ENCODE measurements at regions not wholly inside any gene's neighbourhood (a gene's known extent, or its start where the extent isn't known, plus 50 kb on each side); places are given as distances from the start of the nearest gene placed in this dataset.

DNA sequence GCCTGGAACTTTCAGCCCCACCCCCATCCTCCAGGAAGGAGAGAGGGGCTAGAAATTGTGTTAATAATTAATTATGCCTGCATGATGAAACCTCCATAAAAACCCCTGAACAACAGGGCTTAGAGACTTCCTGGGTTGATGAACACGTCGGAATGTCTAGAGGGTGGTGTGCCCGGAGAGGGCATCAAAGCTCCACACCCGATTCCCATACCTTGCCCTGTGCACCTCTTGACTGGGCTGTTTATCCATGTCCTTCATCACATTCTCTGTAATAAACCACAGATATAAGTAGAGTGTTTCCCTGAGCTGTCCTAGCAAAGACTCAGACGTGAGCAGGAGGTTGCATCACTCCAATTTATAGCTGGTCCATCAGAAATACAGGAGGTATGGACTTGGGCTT is 624.0 kb downstream of the NPHP4 start:
- ATAC-seq (no peak), DNase-seq (ENCODE audit: low read depth, low spot score) (no peak)
- TF ChIP-seq CBX3 (IDR thresholded peaks at IDR 0.05; ENCODE audit: low read depth): no peak
- no peak for TF ChIP-seq ZBTB33 (IDR thresholded peaks at IDR 0.05; ENCODE audit: extremely low read depth, insufficient replicate concordance, low read length)
- TF ChIP-seq REST (IDR thresholded peaks at IDR 0.05; ENCODE audit: low read depth): no peak
- TF ChIP-seq ATF3 (IDR thresholded peaks at IDR 0.05): no peak
- TF ChIP-seq TCF7L2 (IDR thresholded peaks at IDR 0.05; ENCODE audit: borderline replicate concordance, extremely low read depth, insufficient read depth, insufficient read length): no peak
- no peak for TF ChIP-seq CEBPB (IDR thresholded peaks at IDR 0.05; ENCODE audit: low read depth)
- TF ChIP-seq FOSL1 (IDR thresholded peaks at IDR 0.05; ENCODE audit: low read depth): no peak
- TF ChIP-seq MAX (IDR thresholded peaks at IDR 0.05): no peak
- no peak for TF ChIP-seq SIN3A (IDR thresholded peaks at IDR 0.05; ENCODE audit: low read depth)
- TF ChIP-seq ZNF274 (IDR thresholded peaks at IDR 0.05; ENCODE audit: low read depth, low read length): no peak
- Histone ChIP-seq H3K9ac (ENCODE audit: low read length) (no peak overlapping the region), H3K27ac (ENCODE audit: low read depth, low read length) (no peak overlapping the region), H3K27me3 (ENCODE audit: insufficient read depth, low read length) (no peaks in the 10 kb centered on the region), H3K4me1 (ENCODE audit: control insufficient read depth in 1 of 2, insufficient read depth in 2 of 2, low read length in 2 of 2) (no peaks in the 10 kb centered on the region), H4K20me1 (ENCODE audit: insufficient read depth) (no peaks in the 10 kb centered on the region), H3K4me2 (ENCODE audit: low read length) (no peak overlapping the region), H3K4me3 (replicated peaks in 1 of 2; ENCODE audit: low read depth in 1 of 2, low read length in 2 of 2) (no peak overlapping the region), H3K36me3 (ENCODE audit: control insufficient read depth in 1 of 2, insufficient read depth in 2 of 2, low read length in 2 of 2) (no peaks in the 10 kb centered on the region), H2AFZ (ENCODE audit: low read depth, low read length, poor library complexity, severe bottlenecking) (no peak overlapping the region), H3K79me2 (ENCODE audit: insufficient read depth, low read length) (no peaks in the 10 kb centered on the region), H3K9me3 (ENCODE audit: control insufficient read depth in 1 of 2, insufficient read depth in 1 of 2, low read depth in 1 of 2, low read length in 2 of 2) (no peaks in the 10 kb centered on the region), H3K9me2 (ENCODE audit: insufficient read depth) (no peaks in the 10 kb centered on the region)
- POLR2A ChIA-PET: no interaction called here
- no TSS peak for BruUV-seq (replicated peaks)
- RAD21 ChIA-PET (ENCODE audit: low non-redundant PET in 1 of 2, low total read pairs in 2 of 2, uncharacterized antibody in 2 of 2, unreplicated experiment in 2 of 2): no interaction called here
- CTCF ChIA-PET: no interaction called here
- intact Hi-C loops (cut with micrococcal nuclease): no loop called here

Data from HCT116 (cell line).